Heart left ventricle (tissue), 16 donors: ENCODE measurements at regions not wholly inside any gene's neighbourhood (a gene's known extent, or its start where the extent isn't known, plus 50 kb on each side); places are given as distances from the start of the nearest gene placed in this dataset.

Source experiments
- ATAC-seq, 4 donors: fragments of 200-7000 bp; cut with Tn5 transposase; one replicate each; pipeline ENCODE4 v1.9.1; 2020 to 2022; ENCODE audit warnings: moderate library complexity in 4 of 4, mild to moderate bottlenecking in 3 of 4, moderate number of reproducible peaks in 1 of 4
- DNase-seq, 5 donors: peaks; one replicate each; pipeline ENCODE4 v3.0.0-alpha.2; 2020
- H3K27ac ChIP-seq, 12 donors: fragments of 200-600 bp; sonication (generic) in 4 of 12; one replicate each; pipeline versions ENCODE4 v1.5.0 to v1.8.0; 2016 to 2022; ENCODE audit warnings: mild to moderate bottlenecking in 2 of 12
- H3K27me3 ChIP-seq, 9 donors: fragments of 200-600 bp; sonication (generic) in 2 of 9; one replicate each; pipeline versions ENCODE4 v1.5.1 to v1.8.0; 2016 to 2022; ENCODE audit warnings: mild to moderate bottlenecking in 3 of 9
- H3K36me3 ChIP-seq, 9 donors: fragments of 200-600 bp; sonication (generic) in 2 of 9; one replicate each; pipeline versions ENCODE4 v1.5.0 to v1.8.0; 2018 to 2022; ENCODE audit warnings: mild to moderate bottlenecking in 2 of 9
- H3K4me1 ChIP-seq, 12 donors: fragments of 200-600 bp; sonication (generic) in 4 of 12; one replicate each; pipeline versions ENCODE4 v1.5.0 to v1.8.0; 2016 to 2022; ENCODE audit warnings: mild to moderate bottlenecking in 3 of 12
- H3K4me3 ChIP-seq, 12 donors: fragments of 200-600 bp; sonication (generic) in 4 of 12; one replicate each; pipeline versions ENCODE4 v1.5.0 to v1.8.0; 2017 to 2022; ENCODE audit warnings: mild to moderate bottlenecking in 9 of 12, moderate library complexity in 4 of 12
- H3K9me3 ChIP-seq, 12 donors: fragments of 200-600 bp; sonication (generic) in 4 of 12; one replicate each; pipeline versions ENCODE4 v1.5.0 to v1.8.0; 2016 to 2022; ENCODE audit warnings: mild to moderate bottlenecking in 1 of 12
- CTCF ChIP-seq, 12 donors: fragments of 200-600 bp; sonication (generic) in 4 of 12; IDR thresholded peaks; one replicate each; pipeline versions ENCODE4 v1.5.0 to v1.8.0; 2018 to 2022; ENCODE audit warnings: antibody characterized with exemption in 12 of 12, mild to moderate bottlenecking in 5 of 12
- POLR2A ChIP-seq, 2 donors: fragments of 450-650 bp; IDR thresholded peaks; one replicate each; pipeline ENCODE4 v1.6.1; 2017; ENCODE audit warnings: antibody characterized with exemption in 2 of 2, mild to moderate bottlenecking in 2 of 2, moderate library complexity in 2 of 2
- WGBS, 4 donors: extraction: QIAGEN DNeasy Blood & Tissue Kit in 2 of 4; methylation state at CpG; one replicate each; pipeline versions ENCODE4 v1.1.5 to v1.1.7; 2013 to 2018; 5-methylcytosine and 5-hydroxymethylcytosine counted together
- intact Hi-C, 10 donors: fragments of 100-400 bp; cut with DNase I; formaldehyde crosslinking; loops; one replicate each; pipeline versions ENCODE4 v1.11.1 to v1.14.2; 2022
- donor health status: ischemic (EF 13 %, LVEDD 7.1; RV severe dilation, severe dysfunction).
- donor health status: healthy with polysubstance abuse.
- donor health status: DM: no; HTN: yes; CAD: no.
- donor health status: DM: no; HTN: no; CAD: no.
- donor health status: ischemic (EF 25% LVEDD 6.9; RV normal size, moderate dysfunction).
- donor health status: ischemic (EF 25% LVEDD 5.7; RV mildly dilated, moderate dysfunction).
- donor health status: healthy.
- donor health status: DM: yes; HTN: yes; CAD: no.
- donor health status: ischemic (EF 35%, LVEDD 5.7; RV mildly dilated, moderate dysfunction).
- donor health status: nonischemic (EF 11% LVEDD 7.7; RV severe dilation, severe dysfunction).
- donor health status: DM: yes; HTN: yes; CAD: no.
- donor health status: PGD.
- donor health status: ischemic (EF 29% LVEDD 5.4; RV normal size, mild dysfunction).
- donor health status: nonischemic (EF 23%, LVEDD 6.1; RV moderate dilation, normal function).

- H3K27ac ChIP-seq: no peak overlapping the region
- no peaks in the 10 kb centered on the region for H3K36me3 ChIP-seq
- ATAC-seq (no peak), DNase-seq (no peak)
- peaks cover 0 to 8% (median 0%) of the 10 kb centered on the region in 12 donors for H3K9me3 ChIP-seq
- intact Hi-C loops: no loop called here
- H3K4me3 ChIP-seq: no peak overlapping the region
- TF ChIP-seq POLR2A (IDR thresholded peaks at IDR 0.05): no peak
- no peak for TF ChIP-seq CTCF (IDR thresholded peaks at IDR 0.05)
- no peaks in the 10 kb centered on the region for H3K27me3 ChIP-seq
- H3K4me1 ChIP-seq: no peaks in the 10 kb centered on the region
Observed at GRCh38 chr13:83499286-83499685, 383.0 kb downstream of the SLITRK1 start.

DNA sequence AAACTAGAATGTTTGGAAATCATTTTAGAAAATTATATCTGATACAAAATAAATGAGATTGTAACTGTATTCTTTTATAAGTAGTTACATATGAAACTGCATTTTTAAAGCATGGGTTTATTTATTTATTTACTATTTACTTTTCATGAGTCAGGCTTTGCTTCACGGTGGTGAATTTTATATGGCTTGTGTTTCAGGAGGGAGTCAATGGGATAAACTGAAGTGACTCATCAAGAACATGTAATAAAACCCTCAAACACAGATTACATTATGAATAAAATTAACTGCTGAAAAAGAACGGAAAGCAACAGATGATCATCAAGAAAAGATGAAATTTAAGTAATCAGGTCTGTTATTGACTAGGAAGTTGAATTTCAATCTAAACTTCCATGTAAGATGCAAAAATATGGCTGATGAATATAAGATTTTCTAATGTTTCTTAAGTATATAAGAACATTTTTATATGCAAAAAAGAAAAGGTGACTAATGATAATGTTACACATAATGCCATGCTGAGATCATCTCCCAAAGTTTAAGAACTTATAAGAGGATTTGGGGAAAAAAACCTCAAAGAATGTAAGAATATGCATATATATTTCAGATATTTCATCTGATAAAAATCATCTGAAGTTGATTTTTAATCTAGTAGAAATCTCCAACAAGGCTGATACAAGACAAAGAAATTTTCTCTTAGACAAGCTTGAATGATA lies 383.6 kb downstream of the SLITRK1 start:
- Histone ChIP-seq H3K36me3 (no peaks in the 10 kb centered on the region), H3K27me3 (no peaks in the 10 kb centered on the region), H3K4me1 (no peaks in the 10 kb centered on the region), H3K9me3 (peaks cover 0 to 8% (median 0%) of the 10 kb centered on the region in 12 donors), H3K4me3 (no peak overlapping the region), H3K27ac (no peak overlapping the region)
- ATAC-seq (no peak), DNase-seq (no peak)
- intact Hi-C loops: no loop called here
- WGBS, 4 donors: 76 to 81% (median 78%) methylated on average over 2 of the region's 2 CpGs
- TF ChIP-seq CTCF (IDR thresholded peaks at IDR 0.05) (no peak), POLR2A (IDR thresholded peaks at IDR 0.05) (no peak)

DNA sequence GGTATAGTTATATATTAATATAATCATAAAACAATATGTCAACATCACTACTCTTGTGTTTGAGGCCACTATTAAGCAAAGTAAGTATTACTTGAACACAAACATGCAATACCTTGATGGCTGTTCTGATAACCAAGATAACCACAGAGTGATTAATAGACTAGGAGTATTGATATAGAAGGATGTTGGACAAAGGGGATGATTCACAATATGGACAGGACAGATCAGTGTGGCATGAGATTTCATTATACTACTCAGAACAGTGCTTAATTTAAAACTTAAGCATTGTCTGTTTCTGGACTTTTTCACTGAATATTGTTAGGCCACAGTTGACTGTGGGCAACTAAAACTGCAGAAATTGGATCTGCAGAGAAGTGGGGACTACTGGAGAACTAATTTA lies 384.2 kb downstream of the SLITRK1 start:
- TF ChIP-seq CTCF (IDR thresholded peaks at IDR 0.05): no peak
- no peak for TF ChIP-seq POLR2A (IDR thresholded peaks at IDR 0.05)
- peaks cover 0 to 8% (median 0%) of the 10 kb centered on the region in 12 donors for H3K9me3 ChIP-seq
- no peak overlapping the region for H3K27ac ChIP-seq
- no peak for DNase-seq
- no peaks in the 10 kb centered on the region for H3K4me1 ChIP-seq
- no peak for ATAC-seq
- no peak overlapping the region for H3K4me3 ChIP-seq
- H3K36me3 ChIP-seq: no peaks in the 10 kb centered on the region
- intact Hi-C loops: no loop called here
- H3K27me3 ChIP-seq: no peaks in the 10 kb centered on the region

- Histone ChIP-seq H3K27ac (no peak overlapping the region), H3K36me3 (no peaks in the 10 kb centered on the region), H3K27me3 (no peaks in the 10 kb centered on the region), H3K9me3 (peaks cover 0 to 8% (median 0%) of the 10 kb centered on the region in 12 donors), H3K4me3 (no peak overlapping the region), H3K4me1 (no peaks in the 10 kb centered on the region)
- no peak for DNase-seq
- ATAC-seq: no peak
- intact Hi-C loops: no loop called here
- 85 to 91% (median 86%) methylated on average over 6 of the region's 6 CpGs for WGBS, 4 donors
- TF ChIP-seq CTCF (IDR thresholded peaks at IDR 0.05) (no peak), POLR2A (IDR thresholded peaks at IDR 0.05) (no peak)
Observed at GRCh38 chr13:83496501-83496900, 385.8 kb downstream of the SLITRK1 start.
